ENCODE measurements at regions not wholly inside any gene's neighbourhood (a gene's known extent, or its start where the extent isn't known, plus 50 kb on each side); places are given as distances from the start of the nearest gene placed in this dataset.

GRCh38 chr17:34825884-34826283, 135.4 kb downstream of the CCT6B start:
- Histone ChIP-seq H3K4me3 (ENCODE audit: low read depth, low read length) (no peak overlapping the region), H3K36me3 (ENCODE audit: control insufficient read depth, insufficient read depth, low read length) (no peaks in the 10 kb centered on the region), H3K27me3 (ENCODE audit: control insufficient read depth, insufficient read depth, low read length) (no peaks in the 10 kb centered on the region)
- TF ChIP-seq, protein P1, sequence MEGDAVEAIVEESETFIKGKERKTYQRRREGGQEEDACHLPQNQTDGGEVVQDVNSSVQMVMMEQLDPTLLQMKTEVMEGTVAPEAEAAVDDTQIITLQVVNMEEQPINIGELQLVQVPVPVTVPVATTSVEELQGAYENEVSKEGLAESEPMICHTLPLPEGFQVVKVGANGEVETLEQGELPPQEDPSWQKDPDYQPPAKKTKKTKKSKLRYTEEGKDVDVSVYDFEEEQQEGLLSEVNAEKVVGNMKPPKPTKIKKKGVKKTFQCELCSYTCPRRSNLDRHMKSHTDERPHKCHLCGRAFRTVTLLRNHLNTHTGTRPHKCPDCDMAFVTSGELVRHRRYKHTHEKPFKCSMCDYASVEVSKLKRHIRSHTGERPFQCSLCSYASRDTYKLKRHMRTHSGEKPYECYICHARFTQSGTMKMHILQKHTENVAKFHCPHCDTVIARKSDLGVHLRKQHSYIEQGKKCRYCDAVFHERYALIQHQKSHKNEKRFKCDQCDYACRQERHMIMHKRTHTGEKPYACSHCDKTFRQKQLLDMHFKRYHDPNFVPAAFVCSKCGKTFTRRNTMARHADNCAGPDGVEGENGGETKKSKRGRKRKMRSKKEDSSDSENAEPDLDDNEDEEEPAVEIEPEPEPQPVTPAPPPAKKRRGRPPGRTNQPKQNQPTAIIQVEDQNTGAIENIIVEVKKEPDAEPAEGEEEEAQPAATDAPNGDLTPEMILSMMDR (IDR thresholded peaks at IDR 0.05; ENCODE audit: insufficient read depth, low read length, severe bottlenecking): no peak
- FAIRE-seq (no peak), DNase-seq (ENCODE audit: low read depth) (no peak)

DNA sequence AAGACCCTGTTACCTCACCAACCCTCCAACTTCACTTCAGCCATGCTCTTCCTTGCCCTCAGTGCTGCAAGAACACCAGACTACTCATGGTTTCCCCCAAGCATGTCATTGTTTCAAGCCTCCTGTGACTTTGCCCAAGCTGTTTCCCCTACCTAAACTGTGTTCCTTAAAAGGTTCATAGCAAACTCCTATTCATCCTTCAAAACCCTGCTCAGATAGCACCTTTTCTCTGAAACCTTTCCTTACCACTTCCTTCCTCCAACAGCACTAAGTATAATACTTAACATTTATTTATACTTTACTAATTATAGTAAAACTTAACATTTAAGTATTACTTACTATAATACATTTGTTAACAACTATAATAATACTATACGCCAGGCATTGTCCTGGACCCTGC, 136.2 kb downstream of the CCT6B start:
- no peaks in the 10 kb centered on the region for H3K36me3 ChIP-seq (ENCODE audit: control insufficient read depth, insufficient read depth, low read length)
- TF ChIP-seq, protein P1 (IDR thresholded peaks at IDR 0.05; ENCODE audit: insufficient read depth, low read length, severe bottlenecking): no peak
- no peak for DNase-seq (ENCODE audit: low read depth)
- H3K4me3 ChIP-seq (ENCODE audit: low read depth, low read length): no peak overlapping the region
- no peak for FAIRE-seq
- H3K27me3 ChIP-seq (ENCODE audit: control insufficient read depth, insufficient read depth, low read length): no peaks in the 10 kb centered on the region

- Histone ChIP-seq H3K36me3 (ENCODE audit: control insufficient read depth, insufficient read depth, low read length) (no peaks in the 10 kb centered on the region), H3K4me3 (ENCODE audit: low read depth, low read length) (no peak overlapping the region), H3K27me3 (ENCODE audit: control insufficient read depth, insufficient read depth, low read length) (no peaks in the 10 kb centered on the region)
- DNase-seq (ENCODE audit: low read depth): no peak
- TF ChIP-seq, protein P1 (IDR thresholded peaks at IDR 0.05; ENCODE audit: insufficient read depth, low read length, severe bottlenecking): no peak
- no peak for FAIRE-seq
Observed at GRCh38 chr17:34823023-34823422, 138.2 kb downstream of the CCT6B start.

- Histone ChIP-seq H3K27me3 (ENCODE audit: control insufficient read depth, insufficient read depth, low read length) (no peaks in the 10 kb centered on the region), H3K4me3 (ENCODE audit: low read depth, low read length) (no peak overlapping the region), H3K36me3 (ENCODE audit: control insufficient read depth, insufficient read depth, low read length) (no peaks in the 10 kb centered on the region)
- no peak for FAIRE-seq
- TF ChIP-seq, protein P1 (IDR thresholded peaks at IDR 0.05; ENCODE audit: insufficient read depth, low read length, severe bottlenecking): no peak
- DNase-seq (ENCODE audit: low read depth): no peak
Observed at GRCh38 chr17:34822007-34822739, 139.1 kb downstream of the CCT6B start.

DNA sequence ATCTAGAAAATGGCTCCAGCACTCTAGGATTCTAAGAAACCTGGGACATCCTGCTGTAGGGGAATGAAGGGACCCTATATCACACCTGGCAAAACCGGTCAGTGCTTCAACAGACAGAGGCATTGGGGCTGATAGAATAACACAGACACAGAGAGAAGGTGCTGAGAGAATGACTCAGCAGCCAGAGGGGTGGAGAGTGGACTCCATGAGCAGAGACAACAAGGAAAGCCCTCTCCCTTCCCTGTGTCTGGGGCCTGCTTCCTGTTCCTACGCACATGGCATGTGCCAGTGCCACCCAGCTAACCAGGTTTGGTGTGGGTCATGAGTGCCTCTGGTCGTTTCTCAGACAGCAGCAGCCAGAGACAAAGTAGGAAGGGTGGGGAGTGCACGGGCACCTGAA, 140.3 kb downstream of the CCT6B start:
- Histone ChIP-seq H3K4me3 (ENCODE audit: low read depth, low read length) (no peak overlapping the region), H3K27me3 (ENCODE audit: control insufficient read depth, insufficient read depth, low read length) (no peaks in the 10 kb centered on the region), H3K36me3 (ENCODE audit: control insufficient read depth, insufficient read depth, low read length) (no peaks in the 10 kb centered on the region)
- TF ChIP-seq, protein P1 (IDR thresholded peaks at IDR 0.05; ENCODE audit: insufficient read depth, low read length, severe bottlenecking): no peak
- peak; percentile 13 for FAIRE-seq
- peak; percentile 33 for DNase-seq (ENCODE audit: low read depth)
